ENCODE measurements at regions not wholly inside any gene's neighbourhood (a gene's known extent, or its start where the extent isn't known, plus 50 kb on each side); places are given as distances from the start of the nearest gene placed in this dataset.

DNA sequence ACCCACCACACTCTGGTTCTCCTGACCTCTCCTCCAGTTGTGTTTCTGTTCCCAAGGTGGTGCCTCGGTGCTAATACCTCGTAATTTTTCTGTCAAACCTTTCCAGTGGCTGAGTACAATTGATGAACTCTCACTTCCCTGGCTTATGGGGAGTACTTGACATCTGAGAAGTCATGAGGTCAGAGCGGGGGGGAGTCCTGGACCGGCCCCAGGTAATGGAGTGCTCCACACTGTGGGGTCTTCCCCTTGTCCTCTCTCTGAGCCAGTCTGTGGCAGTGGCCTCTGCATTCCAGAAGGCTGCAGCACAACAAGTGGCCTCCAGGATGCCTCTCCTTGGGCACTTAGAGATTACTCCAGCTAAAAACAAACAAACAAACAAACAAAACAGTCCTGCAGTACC, 122.5 kb upstream of the TRIM2 start:
- DNase-seq, result no peak
- CTCF ChIA-PET, result no interaction called here
- POLR2A ChIA-PET (ENCODE audit: unreplicated experiment), result no interaction called here

DNA sequence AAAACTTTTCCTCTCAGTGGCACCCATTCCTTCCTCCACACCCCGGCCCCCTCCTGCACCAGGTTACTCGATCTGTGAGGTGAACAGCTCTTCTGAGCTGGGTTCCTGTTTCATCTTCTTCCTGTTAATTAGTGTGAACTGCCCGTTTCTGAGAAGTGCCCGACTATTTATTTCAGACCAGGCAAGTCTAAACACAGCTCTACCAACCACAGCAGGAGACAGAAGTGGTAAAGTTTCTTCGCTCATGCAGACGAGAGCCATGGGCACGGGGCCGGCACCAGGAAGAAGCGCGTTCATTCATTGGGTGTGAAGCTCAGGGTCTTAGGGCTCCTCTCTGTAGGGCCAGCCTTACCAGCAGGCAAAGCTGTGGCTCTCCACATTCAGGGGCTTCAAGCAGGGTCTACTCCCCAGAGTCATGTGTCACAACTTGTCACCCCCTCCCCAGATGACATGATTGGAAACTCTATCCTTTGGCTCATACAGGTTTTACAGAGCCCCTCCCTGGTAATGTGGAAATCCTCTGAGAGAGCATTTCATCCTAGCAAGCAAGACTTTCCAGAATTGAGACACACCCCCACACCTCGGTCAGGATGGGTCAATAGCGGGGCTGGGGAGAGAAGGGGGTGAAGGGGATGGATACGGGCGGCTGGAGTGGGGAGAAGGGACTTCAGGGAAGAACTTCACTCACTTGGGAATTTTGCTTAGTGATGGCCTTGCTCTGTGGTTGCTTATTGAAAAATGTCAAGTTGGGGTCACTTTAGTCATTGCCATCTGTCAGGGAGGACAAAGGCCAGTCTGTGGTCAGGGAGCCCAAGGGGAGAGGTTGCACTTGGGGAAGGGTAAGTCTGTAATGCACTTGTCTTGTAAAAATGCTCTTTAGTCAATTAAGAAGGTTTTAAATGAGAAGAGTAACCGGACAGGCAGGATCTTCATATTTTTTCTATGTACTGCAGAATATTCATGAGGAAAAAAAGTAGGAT, 121.6 kb upstream of the TRIM2 start:
- Histone ChIP-seq H3K27ac (peak overlapping the region; percentile 49; the same call in 1 of the 2 replicates), H3K79me2 (ENCODE audit: low read depth) (no peaks in the 10 kb centered on the region), H3K27me3 (ENCODE audit: insufficient read depth, low read depth) (no peaks in the 10 kb centered on the region), H3K9me2 (ENCODE audit: insufficient read depth) (no peaks in the 10 kb centered on the region), H4K20me1 (ENCODE audit: insufficient read depth) (no peaks in the 10 kb centered on the region), H3K4me2 (peak overlapping the region; percentile 63), H3K36me3 (ENCODE audit: low read depth) (no peaks in the 10 kb centered on the region), H2AFZ (peak overlapping the region; percentile 79), H3F3A (ENCODE audit: insufficient read depth, low read depth) (no peaks in the 10 kb centered on the region), H3K9me3 (ENCODE audit: insufficient read depth, low read depth) (no peaks in the 10 kb centered on the region), H3K4me1 (replicated peaks; ENCODE audit: insufficient read depth) (peaks cover 18% of the 10 kb centered on the region), H3K4me3 (no peak overlapping the region)
- ChIA-PET POLR2A (ENCODE audit: unreplicated experiment) (no interaction called here), CTCF (interaction anchor here (0.6 to 1.3 kb wide), 12 partner anchors 8 to 977 kb away, joined by 3 to 8 read pairs (median 4); no protein-coding TSS in a partner anchor)
- intact Hi-C loops (cut with micrococcal nuclease; ENCODE audit: unreplicated experiment), result loop anchor here (1.0 kb wide), 5 partner anchors 46 to 492 kb away; no protein-coding TSS in a partner anchor
- no TSS peak for BruUV-seq (replicated peaks)
- TF ChIP-seq EZH2 (IDR thresholded peaks at IDR 0.05; ENCODE audit: low read depth), result no peak
- TF ChIP-seq, protein P1, sequence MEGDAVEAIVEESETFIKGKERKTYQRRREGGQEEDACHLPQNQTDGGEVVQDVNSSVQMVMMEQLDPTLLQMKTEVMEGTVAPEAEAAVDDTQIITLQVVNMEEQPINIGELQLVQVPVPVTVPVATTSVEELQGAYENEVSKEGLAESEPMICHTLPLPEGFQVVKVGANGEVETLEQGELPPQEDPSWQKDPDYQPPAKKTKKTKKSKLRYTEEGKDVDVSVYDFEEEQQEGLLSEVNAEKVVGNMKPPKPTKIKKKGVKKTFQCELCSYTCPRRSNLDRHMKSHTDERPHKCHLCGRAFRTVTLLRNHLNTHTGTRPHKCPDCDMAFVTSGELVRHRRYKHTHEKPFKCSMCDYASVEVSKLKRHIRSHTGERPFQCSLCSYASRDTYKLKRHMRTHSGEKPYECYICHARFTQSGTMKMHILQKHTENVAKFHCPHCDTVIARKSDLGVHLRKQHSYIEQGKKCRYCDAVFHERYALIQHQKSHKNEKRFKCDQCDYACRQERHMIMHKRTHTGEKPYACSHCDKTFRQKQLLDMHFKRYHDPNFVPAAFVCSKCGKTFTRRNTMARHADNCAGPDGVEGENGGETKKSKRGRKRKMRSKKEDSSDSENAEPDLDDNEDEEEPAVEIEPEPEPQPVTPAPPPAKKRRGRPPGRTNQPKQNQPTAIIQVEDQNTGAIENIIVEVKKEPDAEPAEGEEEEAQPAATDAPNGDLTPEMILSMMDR (conservative IDR thresholded peaks at IDR 0.05), result no peak
- DNase-seq, result peak in 1 of 2 experiments; percentile 56

More for the DNA sequence above, 122.5 kb upstream of the TRIM2 start:
- H3K27ac ChIP-seq, result no peak overlapping the region
- H3K4me1 ChIP-seq (replicated peaks; ENCODE audit: insufficient read depth), result peaks cover 18% of the 10 kb centered on the region
- no peaks in the 10 kb centered on the region for H3K9me3 ChIP-seq (ENCODE audit: insufficient read depth, low read depth)
- H2AFZ ChIP-seq, result no peak overlapping the region
- no peak overlapping the region for H3K4me2 ChIP-seq
- no peaks in the 10 kb centered on the region for H3K36me3 ChIP-seq (ENCODE audit: low read depth)
- H4K20me1 ChIP-seq (ENCODE audit: insufficient read depth), result no peaks in the 10 kb centered on the region
- no peaks in the 10 kb centered on the region for H3K27me3 ChIP-seq (ENCODE audit: insufficient read depth, low read depth)
- no peaks in the 10 kb centered on the region for H3F3A ChIP-seq (ENCODE audit: insufficient read depth, low read depth)
- TF ChIP-seq EZH2 (IDR thresholded peaks at IDR 0.05; ENCODE audit: low read depth), result no peak
- TF ChIP-seq, protein P1 (conservative IDR thresholded peaks at IDR 0.05), result no peak
- no peaks in the 10 kb centered on the region for H3K79me2 ChIP-seq (ENCODE audit: low read depth)
- H3K4me3 ChIP-seq, result no peak overlapping the region
- intact Hi-C loops (cut with micrococcal nuclease; ENCODE audit: unreplicated experiment), result no loop called here
- no TSS peak for BruUV-seq (replicated peaks)
- H3K9me2 ChIP-seq (ENCODE audit: insufficient read depth), result no peaks in the 10 kb centered on the region

DNA sequence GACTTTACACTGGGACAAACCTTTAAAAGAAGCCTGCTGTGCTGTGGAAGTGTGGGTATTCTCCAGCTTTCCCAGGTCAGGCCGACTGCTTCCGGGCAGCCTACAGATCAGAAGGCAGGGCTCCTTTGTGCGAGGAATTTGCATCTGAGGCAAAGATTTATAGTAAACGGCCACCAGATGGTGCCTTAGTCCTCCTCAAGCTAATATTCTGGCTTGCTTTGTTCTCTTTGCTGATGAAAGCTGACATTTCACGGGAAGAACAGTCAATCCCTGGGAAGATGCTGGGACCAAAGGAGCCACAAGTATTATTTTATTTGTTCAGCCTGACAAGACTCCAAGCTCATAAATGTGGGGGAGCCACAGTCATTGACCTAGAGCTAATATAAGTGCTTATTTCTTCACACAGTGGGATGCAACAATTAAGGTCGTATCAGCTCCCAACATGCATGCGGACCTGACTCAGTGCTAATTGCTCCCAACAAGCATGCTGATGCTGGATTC, 120.7 kb upstream of the TRIM2 start:
- Histone ChIP-seq H3K4me1 (replicated peaks; ENCODE audit: insufficient read depth) (peaks cover 18% of the 10 kb centered on the region), H3K36me3 (ENCODE audit: low read depth) (no peaks in the 10 kb centered on the region), H2AFZ (peak overlapping the region; percentile 79), H3K79me2 (ENCODE audit: low read depth) (no peaks in the 10 kb centered on the region), H3K9me2 (ENCODE audit: insufficient read depth) (no peaks in the 10 kb centered on the region), H3K4me3 (no peak overlapping the region), H3K27ac (peak overlapping the region; percentile 49; the same call in 1 of the 2 replicates), H3K9me3 (ENCODE audit: insufficient read depth, low read depth) (no peaks in the 10 kb centered on the region), H3F3A (ENCODE audit: insufficient read depth, low read depth) (no peaks in the 10 kb centered on the region), H3K27me3 (ENCODE audit: insufficient read depth, low read depth) (no peaks in the 10 kb centered on the region), H4K20me1 (ENCODE audit: insufficient read depth) (no peaks in the 10 kb centered on the region), H3K4me2 (peak overlapping the region; percentile 63)
- CTCF ChIA-PET, result interaction anchor here (0.6 to 1.3 kb wide), 13 partner anchors 9 to 978 kb away, joined by 3 to 8 read pairs (median 4); no protein-coding TSS in a partner anchor
- no peak for TF ChIP-seq EZH2 (IDR thresholded peaks at IDR 0.05; ENCODE audit: low read depth)
- TF ChIP-seq, protein P1 (conservative IDR thresholded peaks at IDR 0.05), result peak; percentile 70
- intact Hi-C loops (cut with micrococcal nuclease; ENCODE audit: unreplicated experiment), result loop anchor here (1.0 kb wide), 5 partner anchors 45 to 491 kb away; no protein-coding TSS in a partner anchor
- BruUV-seq (replicated peaks), result no TSS peak
- peak; percentile 55 to 66 for DNase-seq
- POLR2A ChIA-PET (ENCODE audit: unreplicated experiment), result interaction anchor here (0.5 to 0.7 kb wide), 4 partner anchors 61 to 1554 kb away, joined by 3 to 9 read pairs (median 4); no protein-coding TSS in a partner anchor

Data from PC-9 (cell line).